A549 (cell line): ENCODE measurements at regions not wholly inside any gene's neighbourhood (a gene's known extent, or its start where the extent isn't known, plus 50 kb on each side); places are given as distances from the start of the nearest gene placed in this dataset.

Experiments
- CHD4 ChIP-seq: fragments of 200-600 bp; sonication (generic); IDR thresholded peaks from 2 replicates; pipeline ENCODE4 v1.6.1; 2016; ENCODE audit warnings: antibody characterized with exemption, mild to moderate bottlenecking, borderline replicate concordance
- RAD21 ChIP-seq, 2 experiments: fragments of >200 bp in 1 of 2; sonication (Bioruptor Twin) in 1 of 2; formaldehyde crosslinking in 1 of 2; IDR thresholded peaks in 1 of 2; conservative IDR thresholded peaks in 1 of 2; 2 replicates in 1 of 2; 3 replicates in 1 of 2; pipeline ENCODE4 v1.6.1; 2012 to 2018; ENCODE audit warnings: inconsistent platforms in 1 of 2
- TF ChIP-seq, protein P1 (sequence below): IDR thresholded peaks from 2 replicates; pipeline ENCODE4 v1.6.1; 2012

DNA sequence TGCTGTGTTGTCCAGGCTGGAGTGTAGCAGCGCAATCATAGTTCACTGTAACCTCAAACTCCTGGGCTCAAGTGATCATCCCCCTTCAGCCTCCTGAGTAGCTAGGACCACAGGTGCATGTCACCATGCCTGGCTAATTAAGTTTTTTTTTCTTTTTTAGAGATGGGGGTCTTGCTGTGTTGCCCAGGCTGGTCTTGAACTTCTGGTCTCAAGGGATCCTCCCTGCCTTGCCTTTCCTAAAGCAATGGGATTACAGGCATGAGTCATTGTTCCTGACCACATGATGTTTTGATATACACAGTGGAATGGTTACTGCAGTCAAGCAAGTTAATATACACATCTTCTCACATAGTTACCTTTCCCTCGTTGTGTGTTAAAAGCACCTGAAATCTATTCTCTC lies 140.3 kb downstream of the GPR85 start:
- TF ChIP-seq CHD4 = no peak
- TF ChIP-seq, protein P1, sequence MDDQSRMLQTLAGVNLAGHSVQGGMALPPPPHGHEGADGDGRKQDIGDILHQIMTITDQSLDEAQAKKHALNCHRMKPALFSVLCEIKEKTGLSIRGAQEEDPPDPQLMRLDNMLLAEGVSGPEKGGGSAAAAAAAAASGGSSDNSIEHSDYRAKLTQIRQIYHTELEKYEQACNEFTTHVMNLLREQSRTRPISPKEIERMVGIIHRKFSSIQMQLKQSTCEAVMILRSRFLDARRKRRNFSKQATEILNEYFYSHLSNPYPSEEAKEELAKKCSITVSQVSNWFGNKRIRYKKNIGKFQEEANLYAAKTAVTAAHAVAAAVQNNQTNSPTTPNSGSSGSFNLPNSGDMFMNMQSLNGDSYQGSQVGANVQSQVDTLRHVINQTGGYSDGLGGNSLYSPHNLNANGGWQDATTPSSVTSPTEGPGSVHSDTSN = no peak
- no peak for TF ChIP-seq RAD21 (conservative IDR thresholded peaks at IDR 0.05 in 1 of 2, IDR thresholded peaks at IDR 0.05 in 1 of 2)
